ENCODE measurements at regions not wholly inside any gene's neighbourhood (a gene's known extent, or its start where the extent isn't known, plus 50 kb on each side); places are given as distances from the start of the nearest gene placed in this dataset.

GRCh38 chr9:18067548-18068120 is 406.3 kb upstream of the ADAMTSL1 start:
- TF ChIP-seq CTCF (IDR thresholded peaks at IDR 0.05): no peak
- no peak overlapping the region for H3K27ac ChIP-seq
- intact Hi-C loops (cut with DNase I): no loop called here

GRCh38 chr9:18068900-18069299 is 405.1 kb upstream of the ADAMTSL1 start:
- no peaks in the 10 kb centered on the region for H3K36me3 ChIP-seq
- ATAC-seq (no peak), DNase-seq (no peak)
- H3K4me3 ChIP-seq: no peak overlapping the region
- TF ChIP-seq CTCF (IDR thresholded peaks at IDR 0.05): no peak
- H3K27me3 ChIP-seq: no peaks in the 10 kb centered on the region
- H3K9me3 ChIP-seq: no peaks in the 10 kb centered on the region
- no peak overlapping the region for H3K27ac ChIP-seq
- H3K4me1 ChIP-seq: no peaks in the 10 kb centered on the region
- intact Hi-C loops (cut with DNase I): no loop called here

More at GRCh38 chr9:18067548-18068120, 406.3 kb upstream of the ADAMTSL1 start:
- H3K36me3 ChIP-seq: no peaks in the 10 kb centered on the region
- H3K4me3 ChIP-seq: no peak overlapping the region
- no peak for DNase-seq
- no peaks in the 10 kb centered on the region for H3K9me3 ChIP-seq
- no peaks in the 10 kb centered on the region for H3K4me1 ChIP-seq
- H3K27me3 ChIP-seq: no peaks in the 10 kb centered on the region
- ATAC-seq: no peak

GRCh38 chr9:18071651-18072060 is 402.3 kb upstream of the ADAMTSL1 start:
- no peaks in the 10 kb centered on the region for H3K9me3 ChIP-seq
- no peaks in the 10 kb centered on the region for H3K27me3 ChIP-seq
- intact Hi-C loops (cut with DNase I): no loop called here
- DNase-seq: no peak
- no peak overlapping the region for H3K4me3 ChIP-seq
- H3K4me1 ChIP-seq: no peaks in the 10 kb centered on the region
- ATAC-seq: no peak
- H3K36me3 ChIP-seq: no peaks in the 10 kb centered on the region
- no peak overlapping the region for H3K27ac ChIP-seq
- TF ChIP-seq CTCF (IDR thresholded peaks at IDR 0.05): no peak

GRCh38 chr9:18073002-18073401 is 401.0 kb upstream of the ADAMTSL1 start:
- no peaks in the 10 kb centered on the region for H3K27me3 ChIP-seq
- no peak overlapping the region for H3K4me3 ChIP-seq
- no peaks in the 10 kb centered on the region for H3K36me3 ChIP-seq
- no peak for ATAC-seq
- H3K4me1 ChIP-seq: no peaks in the 10 kb centered on the region
- intact Hi-C loops (cut with DNase I): no loop called here
- no peaks in the 10 kb centered on the region for H3K9me3 ChIP-seq
- TF ChIP-seq CTCF (IDR thresholded peaks at IDR 0.05): no peak
- H3K27ac ChIP-seq: no peak overlapping the region
- DNase-seq: no peak

- Histone ChIP-seq H3K4me1 (no peaks in the 10 kb centered on the region), H3K36me3 (no peaks in the 10 kb centered on the region), H3K9me3 (no peaks in the 10 kb centered on the region), H3K27me3 (no peaks in the 10 kb centered on the region), H3K27ac (no peak overlapping the region), H3K4me3 (no peak overlapping the region)
- ATAC-seq (no peak), DNase-seq (no peak)
- intact Hi-C loops (cut with DNase I): no loop called here
- no peak for TF ChIP-seq CTCF (IDR thresholded peaks at IDR 0.05)
Measured at GRCh38 chr9:18074041-18074440, 399.9 kb upstream of the ADAMTSL1 start.

Data from left lung (tissue), 4 donors.